Ectodermal cell (in vitro differentiated cells): ENCODE measurements at regions not wholly inside any gene's neighbourhood (a gene's known extent, or its start where the extent isn't known, plus 50 kb on each side); places are given as distances from the start of the nearest gene placed in this dataset.

Experiments
- H3K27ac ChIP-seq: 2 replicates; pipeline ENCODE4 v1.7.0; 2013; ENCODE audit warnings: mild to moderate bottlenecking, low read depth, low read length; ENCODE audit not compliant: insufficient read depth, poor library complexity, severe bottlenecking
- H3K27me3 ChIP-seq: 2 replicates; pipeline ENCODE4 v1.7.0; 2013; ENCODE audit warnings: mild to moderate bottlenecking, low read length; ENCODE audit not compliant: insufficient read depth, control insufficient read depth, poor library complexity, severe bottlenecking
- H3K36me3 ChIP-seq: one replicate; pipeline ENCODE4 v1.7.0; 2013; ENCODE audit warnings: low read length; ENCODE audit not compliant: control insufficient read depth, insufficient read depth
- H3K4me1 ChIP-seq: one replicate; pipeline ENCODE4 v1.7.0; 2013; ENCODE audit warnings: low read length; ENCODE audit not compliant: control insufficient read depth, insufficient read depth
- H3K4me3 ChIP-seq: 2 replicates; pipeline ENCODE4 v1.7.0; 2013; ENCODE audit warnings: low read depth, low read length, control low read depth; ENCODE audit not compliant: insufficient read depth
- H3K9me3 ChIP-seq: 2 replicates; pipeline ENCODE4 v1.7.0; 2013; ENCODE audit warnings: mild to moderate bottlenecking, low read length, moderate library complexity; ENCODE audit not compliant: control insufficient read depth
- WGBS, 2 experiments: methylation state at CpG; one replicate each; pipeline ENCODE4 v1.1.7; 2013; ENCODE audit warnings: missing lambda C conversion rate in 2 of 2; 5-methylcytosine and 5-hydroxymethylcytosine counted together

GRCh38 chrX:5082705-5083104, 1146.0 kb downstream of the NLGN4X start:
- no peak overlapping the region for H3K27ac ChIP-seq
- H3K9me3 ChIP-seq, result no peaks in the 10 kb centered on the region
- no peaks in the 10 kb centered on the region for H3K27me3 ChIP-seq
- no peaks in the 10 kb centered on the region for H3K36me3 ChIP-seq
- H3K4me1 ChIP-seq, result no peaks in the 10 kb centered on the region
- H3K4me3 ChIP-seq, result no peak overlapping the region
- 92 to 100% methylated on average over 3 of the region's 3 CpGs for WGBS, 2 experiments

DNA sequence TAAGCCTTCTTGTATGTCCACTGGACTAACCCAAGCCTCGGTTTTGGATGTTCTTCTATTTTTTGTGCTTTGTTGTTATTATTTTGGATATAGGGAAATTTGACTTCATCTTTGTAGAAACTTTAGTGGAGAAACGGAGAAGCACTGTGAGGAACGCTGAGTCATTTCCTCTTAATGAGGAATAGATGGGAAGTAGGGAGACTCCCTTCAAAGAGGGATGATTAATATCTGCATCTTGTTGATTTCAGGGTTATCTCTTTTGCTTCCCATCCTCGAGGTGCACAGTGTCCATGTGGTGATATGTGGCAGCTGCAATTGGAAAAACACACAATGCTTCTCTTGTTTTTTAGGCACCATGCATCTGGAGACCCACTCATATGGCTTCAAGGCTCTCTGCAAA, 1147.9 kb downstream of the NLGN4X start:
- WGBS, 2 experiments, result 70 to 95% methylated on average over 3 to 4 of the region's 4 CpGs
- H3K36me3 ChIP-seq, result no peaks in the 10 kb centered on the region
- no peak overlapping the region for H3K27ac ChIP-seq

DNA sequence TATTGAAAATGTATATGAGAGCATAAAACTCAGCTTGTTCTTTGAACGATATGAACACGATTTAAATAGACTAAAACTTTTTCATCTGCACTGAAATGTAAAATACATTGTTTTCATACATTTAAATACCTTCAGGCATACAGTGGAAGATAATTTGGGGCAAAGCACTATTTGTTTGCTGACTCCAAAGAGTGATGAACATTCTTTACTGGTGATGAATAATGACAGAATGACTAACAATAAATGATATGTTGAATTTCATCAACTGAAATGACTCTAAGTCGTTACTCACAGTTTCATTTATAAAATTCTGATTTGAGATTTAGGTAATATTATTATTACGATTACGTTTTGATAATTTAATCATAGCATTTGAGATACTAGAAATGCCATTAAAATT, 1160.1 kb downstream of the NLGN4X start:
- H3K27ac ChIP-seq, result no peak overlapping the region
- no peaks in the 10 kb centered on the region for H3K27me3 ChIP-seq
- H3K9me3 ChIP-seq, result no peaks in the 10 kb centered on the region
- no peak overlapping the region for H3K4me3 ChIP-seq
- H3K36me3 ChIP-seq, result no peaks in the 10 kb centered on the region
- no peaks in the 10 kb centered on the region for H3K4me1 ChIP-seq
- 100% methylated on average over 1 of the region's 5 CpGs; no CpG with 5 or more reads in 1 of the 2 experiments for WGBS, 2 experiments

More for the DNA sequence above, 1147.9 kb downstream of the NLGN4X start:
- Histone ChIP-seq H3K9me3 (no peaks in the 10 kb centered on the region), H3K4me3 (no peak overlapping the region), H3K27me3 (no peaks in the 10 kb centered on the region), H3K4me1 (no peaks in the 10 kb centered on the region)

GRCh38 chrX:5057786-5058185, 1170.9 kb downstream of the NLGN4X start:
- H3K4me3 ChIP-seq, result no peak overlapping the region
- WGBS, 2 experiments, result 95% methylated on average over 2 of the region's 2 CpGs; no CpG with 5 or more reads in 1 of the 2 experiments
- H3K27ac ChIP-seq, result no peak overlapping the region
- no peaks in the 10 kb centered on the region for H3K27me3 ChIP-seq
- no peaks in the 10 kb centered on the region for H3K9me3 ChIP-seq
- no peaks in the 10 kb centered on the region for H3K36me3 ChIP-seq
- H3K4me1 ChIP-seq, result no peaks in the 10 kb centered on the region

GRCh38 chrX:5054852-5055251, 1173.8 kb downstream of the NLGN4X start:
- Histone ChIP-seq H3K36me3 (no peaks in the 10 kb centered on the region), H3K4me3 (no peak overlapping the region), H3K27ac (no peak overlapping the region), H3K4me1 (no peaks in the 10 kb centered on the region), H3K9me3 (no peaks in the 10 kb centered on the region), H3K27me3 (no peaks in the 10 kb centered on the region)

GRCh38 chrX:5051831-5052491, 1176.7 kb downstream of the NLGN4X start:
- Histone ChIP-seq H3K27ac (no peak overlapping the region), H3K9me3 (no peaks in the 10 kb centered on the region)

DNA sequence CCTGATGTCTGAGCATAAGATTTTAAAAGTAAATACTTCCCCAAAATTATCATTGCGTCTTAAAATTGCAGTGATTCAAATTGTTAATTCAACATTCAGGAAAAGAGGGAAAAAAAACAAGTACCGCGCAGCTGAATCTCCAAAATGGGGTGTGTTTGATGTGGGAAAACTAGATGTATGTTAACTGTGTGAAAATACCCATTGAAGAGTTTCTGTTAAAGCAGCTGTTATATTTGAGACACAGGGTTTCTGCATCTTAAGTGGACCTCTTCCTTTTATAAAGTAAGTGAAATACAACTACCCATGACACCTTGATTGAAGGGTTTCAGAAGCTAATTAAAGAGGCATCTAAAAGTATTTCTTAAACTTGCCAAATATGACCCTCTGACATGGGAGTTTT, 1186.1 kb downstream of the NLGN4X start:
- H3K27me3 ChIP-seq, result no peaks in the 10 kb centered on the region
- H3K4me1 ChIP-seq, result no peaks in the 10 kb centered on the region
- no peaks in the 10 kb centered on the region for H3K9me3 ChIP-seq
- H3K36me3 ChIP-seq, result no peaks in the 10 kb centered on the region
- 94 to 96% methylated on average over 3 of the region's 3 CpGs for WGBS, 2 experiments
- no peak overlapping the region for H3K27ac ChIP-seq
- H3K4me3 ChIP-seq, result no peak overlapping the region

More at GRCh38 chrX:5051831-5052491, 1176.7 kb downstream of the NLGN4X start:
- Histone ChIP-seq H3K4me3 (no peak overlapping the region), H3K27me3 (no peaks in the 10 kb centered on the region), H3K4me1 (no peaks in the 10 kb centered on the region), H3K36me3 (no peaks in the 10 kb centered on the region)
- WGBS, 2 experiments, result 91 to 92% methylated on average over 5 of the region's 5 CpGs

- no peaks in the 10 kb centered on the region for H3K4me1 ChIP-seq
- H3K36me3 ChIP-seq, result no peaks in the 10 kb centered on the region
- H3K27me3 ChIP-seq, result no peaks in the 10 kb centered on the region
- H3K27ac ChIP-seq, result no peak overlapping the region
- H3K4me3 ChIP-seq, result no peak overlapping the region
- no peaks in the 10 kb centered on the region for H3K9me3 ChIP-seq
- WGBS, 2 experiments, result 95 to 97% methylated on average over 6 to 7 of the region's 7 CpGs
Measured at GRCh38 chrX:5031792-5032191, 1196.9 kb downstream of the NLGN4X start.

- no peaks in the 10 kb centered on the region for H3K4me1 ChIP-seq
- no peak overlapping the region for H3K27ac ChIP-seq
- no peaks in the 10 kb centered on the region for H3K36me3 ChIP-seq
- 93% methylated on average over 2 of the region's 2 CpGs for WGBS, 2 experiments
- H3K27me3 ChIP-seq, result no peaks in the 10 kb centered on the region
- H3K4me3 ChIP-seq, result no peak overlapping the region
- H3K9me3 ChIP-seq, result no peaks in the 10 kb centered on the region
Measured at GRCh38 chrX:5015451-5015850, 1213.2 kb downstream of the NLGN4X start.

GRCh38 chrX:4994855-4995254, 1233.8 kb downstream of the NLGN4X start:
- 86 to 100% methylated on average over 1 of the region's 1 CpG for WGBS, 2 experiments
- Histone ChIP-seq H3K4me3 (no peak overlapping the region), H3K27me3 (no peaks in the 10 kb centered on the region), H3K27ac (no peak overlapping the region), H3K9me3 (no peaks in the 10 kb centered on the region), H3K4me1 (no peaks in the 10 kb centered on the region), H3K36me3 (no peaks in the 10 kb centered on the region)

- Histone ChIP-seq H3K36me3 (no peaks in the 10 kb centered on the region), H3K4me1 (no peaks in the 10 kb centered on the region), H3K27me3 (no peaks in the 10 kb centered on the region), H3K9me3 (no peaks in the 10 kb centered on the region), H3K27ac (no peak overlapping the region), H3K4me3 (no peak overlapping the region)
- WGBS, 2 experiments, result no CpG with 5 or more reads among the region's 1 CpG
Measured at GRCh38 chrX:4978613-4979012, 1250.1 kb downstream of the NLGN4X start.
